GM11168 (cell line): ENCODE measurements at regions not wholly inside any gene's neighbourhood (a gene's known extent, or its start where the extent isn't known, plus 50 kb on each side); places are given as distances from the start of the nearest gene placed in this dataset.

Source experiments
- in situ Hi-C: fragments of 300-500 bp; cut with MboI; formaldehyde crosslinking; loops from one replicate; pipeline ENCODE4 v1.12.0; 2022; ENCODE audit warnings: low sequenced_read_pairs; ENCODE audit not compliant: unreplicated experiment

DNA sequence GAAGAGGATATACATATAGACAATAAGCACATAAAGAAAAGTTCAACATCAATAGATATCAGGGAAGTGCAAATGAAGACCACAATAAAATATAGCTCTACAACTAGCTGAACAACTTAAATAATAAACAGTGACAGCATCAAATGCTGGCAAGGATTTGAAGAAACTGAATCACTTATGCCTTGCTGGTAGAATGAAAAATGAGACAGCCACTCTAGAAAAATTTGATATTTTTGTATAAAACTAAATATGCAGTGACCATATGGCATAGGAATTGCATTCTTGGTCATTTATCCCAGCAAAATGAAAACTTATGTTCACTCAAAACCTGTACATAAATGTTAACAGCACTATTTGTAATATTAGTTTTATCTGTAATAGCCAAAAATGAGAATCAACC is 1102.0 kb downstream of the C4orf33 start:
- in situ Hi-C loops, result no loop called here

DNA sequence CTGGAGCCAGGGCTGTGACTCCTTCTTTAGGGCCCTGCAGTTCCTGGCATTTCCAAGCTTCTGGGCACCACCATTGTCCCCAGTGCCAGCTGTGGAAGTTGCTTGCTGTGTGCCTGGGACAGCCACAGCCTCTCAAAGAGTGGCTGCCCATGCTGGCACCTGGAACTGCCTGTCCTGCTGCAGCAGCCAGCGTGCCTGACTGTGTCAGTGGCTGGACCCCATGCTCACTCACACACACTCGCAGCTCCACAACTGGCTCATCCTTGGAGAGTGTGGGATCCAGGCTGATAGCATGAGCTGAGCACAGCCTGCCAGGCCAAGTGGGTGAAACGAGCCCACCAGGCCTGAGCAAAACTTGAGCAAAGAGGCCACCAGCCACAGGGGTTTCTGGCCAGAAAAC is 1107.6 kb downstream of the C4orf33 start:
- in situ Hi-C loops, result no loop called here

DNA sequence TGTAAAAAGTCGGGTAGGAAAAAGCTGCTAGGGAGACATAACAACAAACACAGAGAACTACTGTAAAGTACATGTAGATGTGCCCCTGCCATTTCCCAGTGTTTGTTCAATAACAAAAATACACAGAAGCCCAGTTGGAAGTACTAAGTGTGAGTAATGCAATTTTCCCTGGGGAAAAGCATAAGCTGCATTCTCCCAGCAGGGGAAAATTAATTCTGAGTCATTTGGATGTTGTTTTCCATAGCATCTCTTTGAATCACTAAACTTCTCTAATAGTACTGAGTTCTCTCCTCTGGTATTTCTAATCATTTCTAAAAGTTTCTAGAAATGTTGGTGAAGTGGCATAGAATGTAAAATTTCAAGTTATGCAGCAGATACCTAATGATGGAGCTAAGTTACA is 1114.9 kb downstream of the C4orf33 start:
- in situ Hi-C loops, result no loop called here

DNA sequence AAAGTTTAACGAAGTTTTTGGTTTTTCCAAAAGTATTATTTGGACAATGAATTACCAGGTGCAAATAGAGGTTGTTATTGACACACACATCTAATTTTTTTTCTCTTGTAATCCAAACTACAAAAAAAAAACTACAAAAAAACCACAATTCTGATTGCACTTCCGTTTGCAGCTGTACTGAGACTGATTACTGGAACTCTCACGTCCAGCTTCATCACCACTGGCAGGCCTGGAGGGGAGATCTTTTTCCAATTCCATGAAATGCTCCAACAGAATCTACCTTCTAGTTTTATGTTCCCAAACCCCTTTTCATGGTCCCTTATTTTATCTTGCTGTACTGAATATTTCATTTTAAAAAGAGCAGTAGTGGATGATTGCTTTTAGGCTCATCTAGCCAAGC is 1118.3 kb downstream of the C4orf33 start:
- in situ Hi-C loops, result no loop called here

DNA sequence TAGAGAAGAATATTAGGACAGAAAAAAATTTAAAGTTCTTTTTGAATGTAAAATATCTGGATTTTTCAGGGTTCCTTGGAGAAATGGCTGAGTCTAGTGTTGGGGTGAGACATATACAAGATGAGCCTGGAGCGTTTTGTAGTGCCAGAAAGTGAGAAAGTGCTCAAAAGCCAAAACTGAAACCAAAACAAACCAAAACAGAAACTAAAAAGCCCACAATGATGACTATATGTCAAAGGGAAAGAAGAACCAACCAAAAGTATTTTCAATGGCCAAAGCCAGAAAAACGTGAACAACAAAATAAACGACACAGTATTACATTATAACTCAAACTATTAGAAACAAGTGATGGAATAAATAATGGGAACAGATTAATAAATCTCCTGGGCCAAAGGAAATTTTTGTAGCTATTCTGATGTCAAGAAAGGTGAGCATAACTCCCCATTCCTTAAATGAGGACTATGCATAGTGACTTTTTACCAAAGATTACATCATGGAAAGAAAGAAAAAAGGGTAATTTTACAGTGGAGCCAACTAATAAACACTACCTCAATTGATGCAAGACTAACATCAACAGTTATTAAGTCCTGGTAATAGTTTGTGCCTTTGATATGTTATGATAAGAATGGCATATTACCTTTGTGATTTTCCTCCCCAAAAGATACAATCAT is 1137.6 kb downstream of the C4orf33 start:
- in situ Hi-C loops, result no loop called here

DNA sequence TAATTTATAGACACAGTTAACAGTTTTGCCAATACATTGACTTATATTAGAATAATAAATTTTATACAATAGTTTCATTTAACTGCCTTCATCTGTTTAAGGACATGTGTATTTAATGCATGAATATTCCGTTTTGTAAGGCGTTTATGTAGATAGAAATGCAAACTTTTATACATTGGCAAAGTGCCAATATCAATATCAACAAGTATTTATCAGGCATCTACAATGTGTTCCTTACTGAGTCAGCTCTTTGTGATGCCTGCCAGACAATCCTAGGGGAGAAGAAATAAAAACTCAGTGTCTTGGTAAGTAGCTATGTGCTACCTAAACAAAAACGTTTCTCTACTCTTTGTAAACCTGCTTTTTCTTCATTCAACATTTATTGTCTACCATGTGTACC is 1142.2 kb downstream of the C4orf33 start:
- in situ Hi-C loops, result no loop called here

DNA sequence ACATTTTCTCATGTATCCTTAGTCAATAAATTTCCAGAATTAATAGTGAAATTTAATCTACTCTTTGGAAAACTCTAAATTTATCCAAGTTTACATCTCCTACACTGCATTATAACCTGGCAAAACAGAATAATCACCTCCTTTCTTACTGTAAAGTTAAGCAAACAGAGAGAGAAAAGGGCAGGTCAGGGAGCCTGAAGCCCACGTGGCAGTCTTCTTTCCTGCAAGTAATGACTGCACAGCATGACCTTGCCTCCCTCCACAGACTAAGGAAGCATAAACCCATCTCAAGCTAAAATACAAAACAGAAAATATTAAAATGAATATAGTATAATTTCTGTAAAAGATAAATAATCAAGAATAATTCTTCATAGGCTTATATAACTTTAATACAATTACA is 1153.0 kb downstream of the C4orf33 start:
- in situ Hi-C loops, result no loop called here

DNA sequence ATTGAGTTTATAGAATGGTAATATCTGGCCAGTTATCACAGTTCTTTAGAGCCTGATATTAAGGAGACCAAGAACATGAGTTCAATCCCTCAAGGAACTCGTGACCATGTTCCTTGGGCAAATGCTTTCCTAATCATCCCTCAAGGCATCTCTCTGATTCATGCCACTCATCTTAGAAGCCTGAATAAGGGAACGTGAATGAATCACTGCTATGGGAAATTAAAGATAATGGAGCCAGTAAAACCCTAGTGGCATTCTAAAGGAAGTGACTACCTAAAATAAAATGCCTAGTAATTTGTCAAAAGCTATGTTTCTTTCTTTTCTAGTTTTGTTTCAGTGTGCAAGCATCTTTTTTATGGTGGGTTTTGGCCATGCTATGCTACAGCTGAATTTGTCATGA is 1161.3 kb downstream of the C4orf33 start:
- in situ Hi-C loops, result no loop called here

DNA sequence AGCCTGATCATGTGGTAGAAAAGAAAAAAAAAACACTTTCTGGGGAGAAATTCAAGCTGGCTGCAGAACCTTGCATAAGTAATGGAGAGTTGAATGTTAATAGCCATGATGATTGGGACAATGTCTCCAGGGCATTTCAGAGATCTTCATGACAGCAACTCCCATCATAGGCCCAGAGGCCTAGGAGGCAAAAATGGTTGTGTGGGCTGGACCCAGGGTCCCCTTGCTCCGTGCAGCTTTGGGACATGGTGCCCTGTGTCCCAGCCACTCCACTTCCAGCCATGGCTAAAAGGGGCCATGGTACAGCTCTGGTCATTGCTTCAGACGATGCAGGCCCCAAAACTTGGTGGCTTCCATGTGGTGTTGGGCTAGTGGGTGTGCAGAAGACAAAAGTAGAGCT is 1170.9 kb downstream of the C4orf33 start:
- in situ Hi-C loops, result no loop called here

DNA sequence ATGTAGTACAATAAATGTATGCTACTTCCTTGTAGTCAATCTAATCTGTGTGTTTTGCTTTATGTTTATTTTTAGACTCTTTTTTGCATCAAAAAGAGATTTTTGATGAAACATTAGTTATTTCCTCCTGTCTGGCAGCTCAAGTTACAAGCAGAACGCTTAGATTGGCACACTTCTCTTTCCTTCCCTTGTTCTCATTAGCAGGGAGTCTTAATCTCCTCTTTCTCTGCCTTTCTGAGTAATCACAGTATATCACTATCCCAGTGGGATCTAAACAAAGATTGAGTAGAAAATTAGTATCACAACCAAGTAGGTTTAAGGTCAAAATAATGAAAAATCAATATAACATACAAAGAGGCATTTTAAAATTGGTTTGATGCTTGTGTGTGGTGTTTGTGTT is 1192.6 kb downstream of the C4orf33 start:
- in situ Hi-C loops, result no loop called here

DNA sequence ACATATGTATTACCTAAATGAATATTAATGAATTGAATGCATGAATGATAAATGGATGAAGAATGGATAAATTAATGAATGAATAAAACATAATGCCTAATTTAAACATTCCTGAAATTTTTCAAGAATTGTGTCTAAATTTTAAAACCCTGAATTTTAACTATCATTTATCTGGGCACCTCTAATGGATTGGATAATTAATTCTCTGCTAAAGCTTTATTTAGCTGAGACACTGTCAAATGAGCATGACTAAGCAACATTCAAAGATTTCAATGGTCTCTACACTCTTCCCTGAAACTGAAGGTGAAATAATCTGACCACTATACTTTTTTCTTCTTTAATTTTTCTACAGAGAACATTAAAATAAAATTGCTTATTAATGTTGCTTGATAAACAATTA is 1197.7 kb downstream of the C4orf33 start:
- in situ Hi-C loops, result no loop called here

DNA sequence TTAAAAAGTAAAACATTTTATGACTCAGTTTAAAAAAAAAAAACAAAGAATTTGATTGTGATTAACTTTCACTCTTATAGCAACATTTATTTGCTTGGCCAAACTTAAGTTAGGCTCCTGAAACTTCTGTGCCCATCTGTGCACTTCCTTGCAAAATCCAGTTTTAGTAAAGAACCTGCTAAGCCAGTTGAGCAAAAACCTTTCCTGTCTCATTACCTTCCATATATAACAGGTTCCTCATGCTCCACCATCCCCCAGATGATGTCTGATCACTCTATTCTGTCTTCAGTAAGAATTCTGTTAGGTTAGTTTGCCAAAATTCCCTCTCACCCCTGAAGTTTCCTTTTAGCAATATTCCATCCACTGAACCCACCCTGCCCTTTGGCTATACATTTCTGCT is 1200.5 kb downstream of the C4orf33 start:
- in situ Hi-C loops, result no loop called here

DNA sequence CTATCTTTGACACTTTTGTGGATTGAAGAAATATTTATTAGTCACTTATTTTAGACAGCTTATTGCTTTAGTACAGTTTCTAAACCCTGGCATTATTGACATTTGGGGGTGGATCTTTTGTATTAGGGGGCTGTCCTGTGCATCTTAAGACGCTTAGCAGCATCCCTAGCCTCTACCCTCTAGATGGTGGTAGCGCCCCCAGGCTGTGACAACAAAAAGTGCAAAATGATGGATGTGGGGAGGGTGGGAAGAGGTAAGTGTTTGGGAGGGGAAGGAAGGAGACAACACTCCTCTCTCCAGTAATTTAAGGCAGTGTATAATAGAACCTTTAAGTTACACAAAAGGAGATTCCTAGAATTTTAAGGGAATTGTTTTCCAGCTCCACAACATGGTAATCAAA is 1210.6 kb downstream of the C4orf33 start:
- in situ Hi-C loops, result no loop called here

DNA sequence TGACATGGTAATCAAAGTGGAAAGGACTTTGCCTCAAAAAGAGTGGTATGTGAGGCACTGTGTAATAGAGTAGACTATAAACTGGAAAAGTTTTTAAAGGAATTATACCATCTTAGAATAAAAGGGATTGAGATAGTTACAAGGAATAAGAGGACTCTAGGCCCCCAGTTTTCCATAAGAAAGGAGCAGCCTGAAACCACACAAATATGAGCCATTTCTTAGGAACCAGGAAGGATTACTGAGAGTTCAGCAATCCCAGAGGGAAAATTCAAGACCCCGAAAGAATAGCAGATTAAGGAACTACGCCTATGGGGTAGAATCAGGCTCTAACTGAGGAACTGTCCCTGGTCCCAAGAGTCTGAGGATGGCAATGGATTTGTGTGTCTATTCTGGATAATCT is 1213.3 kb downstream of the C4orf33 start:
- in situ Hi-C loops, result no loop called here

DNA sequence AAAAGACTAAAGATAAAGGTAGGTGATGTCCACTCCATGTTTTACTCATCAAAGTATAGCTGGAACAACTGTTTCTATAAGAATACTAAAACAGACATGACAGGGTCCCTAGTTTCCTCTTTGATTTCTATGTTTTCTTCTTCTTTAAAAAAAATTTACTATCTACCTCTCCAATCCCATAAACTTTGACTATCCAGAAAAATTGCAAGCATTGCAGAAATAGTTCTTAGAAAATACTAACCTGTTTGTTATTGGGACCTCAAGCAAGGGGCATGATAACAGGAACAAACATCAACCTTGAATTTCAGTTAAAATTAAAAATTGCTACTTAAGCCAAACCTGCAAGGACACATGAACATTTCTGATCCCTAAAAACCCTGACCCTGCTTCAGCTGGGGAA is 1226.5 kb downstream of the C4orf33 start:
- in situ Hi-C loops, result no loop called here

DNA sequence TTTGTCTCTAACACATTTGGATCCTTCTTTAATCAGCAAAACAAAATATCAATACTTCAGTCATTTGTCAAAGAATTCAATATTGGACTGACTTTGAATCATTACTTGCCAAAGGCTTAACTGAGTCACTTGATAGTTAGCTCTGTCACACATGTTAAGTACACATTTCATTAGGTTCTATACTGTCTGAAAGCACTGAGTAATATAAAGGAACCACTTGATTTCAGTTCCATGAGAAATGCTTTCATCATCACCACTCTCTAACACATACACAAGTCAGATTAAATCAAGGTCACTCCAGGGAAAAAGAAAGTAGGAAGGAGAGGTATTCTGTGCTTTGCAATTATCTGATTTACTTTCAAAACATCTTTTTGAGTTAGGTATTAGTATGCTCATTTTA is 1233.1 kb downstream of the C4orf33 start:
- in situ Hi-C loops, result no loop called here

DNA sequence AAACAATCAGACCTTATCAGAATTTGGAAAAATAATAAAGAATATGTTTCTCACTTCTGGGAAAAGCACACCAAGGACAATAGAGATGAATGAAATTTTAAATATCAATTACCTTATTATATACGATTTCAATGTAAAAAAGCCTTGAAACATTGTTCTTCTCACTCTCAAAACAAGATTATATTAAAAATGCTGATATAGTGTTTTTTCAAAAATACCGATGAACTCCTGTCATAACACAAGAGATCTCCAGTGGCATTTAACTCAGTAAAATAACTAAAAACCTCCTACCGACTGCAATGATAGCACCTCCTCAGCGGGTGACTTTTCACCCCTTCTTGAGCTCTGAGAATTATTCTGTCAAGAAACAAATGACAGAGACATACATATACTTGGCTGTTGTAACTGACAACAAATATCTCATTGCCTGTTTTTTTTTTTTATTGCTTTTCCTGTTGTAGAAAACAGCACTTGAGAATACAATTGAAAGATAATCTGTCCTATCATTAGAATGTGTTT is 1237.3 kb downstream of the C4orf33 start:
- in situ Hi-C loops, result no loop called here

DNA sequence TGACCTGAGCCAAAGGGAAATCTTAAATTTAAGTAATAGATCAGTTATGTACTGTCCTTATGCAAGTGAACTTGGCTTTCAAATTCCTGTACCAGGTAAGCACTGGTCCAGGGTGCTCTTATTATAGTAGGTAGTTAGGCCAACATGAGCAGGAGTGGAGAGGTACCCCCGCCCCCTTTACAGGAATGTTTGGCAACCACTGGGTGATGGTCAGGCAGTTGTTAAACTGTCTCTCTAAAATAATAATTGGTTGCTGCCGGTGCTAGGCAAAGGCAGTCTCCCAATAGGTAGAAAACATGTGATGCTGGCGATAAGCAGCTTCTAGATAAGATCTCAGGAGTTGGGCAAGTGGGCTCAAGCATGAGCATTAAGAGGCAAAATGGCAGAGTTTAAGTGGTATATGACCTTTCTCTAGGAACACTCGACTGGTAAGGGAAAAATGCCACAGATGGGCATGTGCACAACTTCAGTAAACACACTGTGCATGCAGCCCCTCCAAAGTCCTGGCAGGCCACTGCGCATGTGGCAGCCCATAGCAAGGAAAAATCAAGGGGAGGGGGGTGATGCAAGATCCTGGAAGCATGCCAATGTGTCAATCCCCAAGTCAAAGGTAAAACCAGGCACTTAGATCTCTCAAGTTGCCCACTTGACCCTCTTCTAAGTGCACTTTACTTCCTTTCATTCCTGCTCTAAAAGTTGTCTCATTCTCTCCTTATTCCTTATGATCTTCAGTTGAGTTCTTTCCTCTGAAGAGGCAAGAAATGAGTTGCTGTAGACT is 1239.7 kb downstream of the C4orf33 start:
- in situ Hi-C loops, result no loop called here

DNA sequence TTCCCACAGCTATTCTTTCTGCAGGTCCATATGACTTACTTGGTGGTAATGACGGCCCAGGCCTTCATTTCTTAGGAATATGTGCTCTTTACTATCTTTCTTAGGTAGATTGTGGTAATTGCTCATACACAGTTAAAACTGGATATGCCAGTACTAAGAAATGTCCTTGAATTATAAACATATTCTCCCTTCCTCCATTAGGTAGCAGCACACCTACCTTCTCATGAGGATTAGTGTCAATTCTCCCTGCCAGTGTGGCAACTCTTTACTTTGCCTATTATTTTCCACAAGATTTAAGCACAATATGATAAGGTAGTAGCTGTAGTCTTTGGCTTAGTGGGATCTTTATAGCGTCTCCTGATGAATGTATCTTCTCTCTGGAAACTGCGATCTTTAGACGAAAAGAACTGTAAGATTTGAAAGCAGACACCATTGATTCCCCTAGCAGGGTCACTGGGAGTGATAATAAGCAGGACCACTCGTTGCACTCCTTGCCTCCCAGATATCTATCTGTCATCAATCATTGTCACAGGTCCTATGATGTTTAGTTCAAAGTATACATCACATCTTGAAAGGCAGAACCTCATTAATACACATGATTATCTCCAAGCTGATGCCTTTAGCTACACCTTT is 1240.7 kb downstream of the C4orf33 start:
- in situ Hi-C loops, result no loop called here

DNA sequence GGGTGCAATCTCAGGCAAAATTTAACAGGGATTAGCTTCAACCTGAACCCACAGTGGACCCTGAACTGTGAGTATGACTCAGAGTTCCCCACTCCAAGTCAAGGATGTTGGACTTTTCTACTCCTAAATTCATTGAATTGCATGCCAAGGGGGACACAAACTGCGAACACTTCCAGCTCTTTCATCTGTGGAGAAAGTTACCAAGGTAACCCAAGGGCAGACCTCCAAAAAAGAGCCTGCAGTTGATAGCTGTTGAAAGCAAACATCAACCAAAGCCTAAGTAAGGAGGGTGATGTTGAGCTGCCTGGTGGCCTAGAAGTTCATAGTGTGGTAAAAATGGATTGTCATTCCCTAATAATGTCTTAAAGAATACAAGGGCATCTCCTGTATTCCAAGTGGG is 1242.9 kb downstream of the C4orf33 start:
- in situ Hi-C loops, result no loop called here

DNA sequence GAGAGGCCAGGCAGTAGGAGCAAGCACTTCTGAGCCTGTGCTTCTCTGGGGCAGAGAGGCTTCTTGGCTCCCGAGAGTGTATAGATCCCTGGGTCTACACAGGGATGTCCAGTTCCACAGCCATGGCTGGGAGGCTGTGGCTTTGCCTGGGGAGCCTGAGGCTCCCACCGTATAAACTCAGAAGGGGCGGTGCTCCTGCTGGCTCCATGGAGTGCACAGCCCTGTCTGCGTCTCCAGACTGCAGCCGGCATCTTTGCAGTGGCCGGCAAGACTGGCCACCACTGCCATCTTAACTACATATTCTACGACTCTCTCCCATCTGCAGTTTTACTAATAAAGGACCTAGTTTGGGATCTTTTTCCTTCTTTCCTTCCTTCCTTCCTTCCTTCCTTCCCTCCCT is 1253.8 kb downstream of the C4orf33 start:
- in situ Hi-C loops, result no loop called here
